ENCODE measurements at regions not wholly inside any gene's neighbourhood (a gene's known extent, or its start where the extent isn't known, plus 50 kb on each side); places are given as distances from the start of the nearest gene placed in this dataset.

DNA sequence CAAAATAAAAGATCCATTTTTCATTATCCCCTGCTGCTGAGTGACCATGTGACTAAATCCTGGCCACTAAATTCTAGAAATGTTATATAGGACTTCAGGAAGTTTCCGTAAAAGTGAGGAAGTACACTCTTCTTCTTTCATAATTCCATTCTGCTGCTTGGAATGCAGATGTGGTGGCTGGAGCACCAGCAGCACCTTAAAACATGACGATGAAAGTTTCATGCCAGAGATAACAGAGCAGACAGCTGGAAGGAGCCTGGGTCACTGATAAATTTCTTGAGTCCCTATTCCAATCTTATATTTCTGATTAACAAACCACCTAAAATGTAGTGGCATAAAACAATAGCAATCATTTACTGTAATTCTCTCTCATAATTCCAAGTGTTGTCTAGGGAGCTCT, 238.7 kb downstream of the TBL1XR1 start:
- TF ChIP-seq, protein P1, sequence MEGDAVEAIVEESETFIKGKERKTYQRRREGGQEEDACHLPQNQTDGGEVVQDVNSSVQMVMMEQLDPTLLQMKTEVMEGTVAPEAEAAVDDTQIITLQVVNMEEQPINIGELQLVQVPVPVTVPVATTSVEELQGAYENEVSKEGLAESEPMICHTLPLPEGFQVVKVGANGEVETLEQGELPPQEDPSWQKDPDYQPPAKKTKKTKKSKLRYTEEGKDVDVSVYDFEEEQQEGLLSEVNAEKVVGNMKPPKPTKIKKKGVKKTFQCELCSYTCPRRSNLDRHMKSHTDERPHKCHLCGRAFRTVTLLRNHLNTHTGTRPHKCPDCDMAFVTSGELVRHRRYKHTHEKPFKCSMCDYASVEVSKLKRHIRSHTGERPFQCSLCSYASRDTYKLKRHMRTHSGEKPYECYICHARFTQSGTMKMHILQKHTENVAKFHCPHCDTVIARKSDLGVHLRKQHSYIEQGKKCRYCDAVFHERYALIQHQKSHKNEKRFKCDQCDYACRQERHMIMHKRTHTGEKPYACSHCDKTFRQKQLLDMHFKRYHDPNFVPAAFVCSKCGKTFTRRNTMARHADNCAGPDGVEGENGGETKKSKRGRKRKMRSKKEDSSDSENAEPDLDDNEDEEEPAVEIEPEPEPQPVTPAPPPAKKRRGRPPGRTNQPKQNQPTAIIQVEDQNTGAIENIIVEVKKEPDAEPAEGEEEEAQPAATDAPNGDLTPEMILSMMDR (IDR thresholded peaks at IDR 0.05; ENCODE audit: insufficient read depth, low read length, missing control alignments) = no peak
- no peak for DNase-seq (ENCODE audit: low read depth, low spot score)
- CTCF ChIA-PET = no interaction called here
- POLR2A ChIA-PET = no interaction called here
- no peak overlapping the region for H3K4me3 ChIP-seq (ENCODE audit: low read depth, low read length)

DNA sequence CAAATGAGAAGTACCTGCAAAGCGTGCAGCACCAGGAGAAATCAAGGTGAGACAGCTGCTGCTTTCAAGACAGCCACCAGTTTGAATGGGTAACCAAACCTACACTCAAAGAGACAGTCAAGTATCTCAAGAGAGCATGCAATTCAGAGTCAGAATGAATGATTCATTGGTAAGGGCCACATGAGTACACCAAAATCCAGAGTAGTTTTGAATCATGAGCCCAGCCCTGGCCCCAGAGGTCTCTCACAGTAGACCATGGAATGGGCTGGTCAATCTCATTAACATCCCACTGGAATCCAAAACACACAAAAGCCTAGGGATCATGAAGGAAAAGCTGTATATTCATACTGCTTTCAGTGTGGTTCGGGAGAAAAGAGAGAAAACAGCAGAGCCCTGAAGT, 242.8 kb downstream of the TBL1XR1 start:
- DNase-seq (ENCODE audit: low read depth, low spot score) = no peak
- ChIA-PET CTCF (no interaction called here), POLR2A (no interaction called here)
- H3K4me3 ChIP-seq (ENCODE audit: low read depth, low read length) = no peak overlapping the region
- TF ChIP-seq, protein P1 (IDR thresholded peaks at IDR 0.05; ENCODE audit: insufficient read depth, low read length, missing control alignments) = no peak

DNA sequence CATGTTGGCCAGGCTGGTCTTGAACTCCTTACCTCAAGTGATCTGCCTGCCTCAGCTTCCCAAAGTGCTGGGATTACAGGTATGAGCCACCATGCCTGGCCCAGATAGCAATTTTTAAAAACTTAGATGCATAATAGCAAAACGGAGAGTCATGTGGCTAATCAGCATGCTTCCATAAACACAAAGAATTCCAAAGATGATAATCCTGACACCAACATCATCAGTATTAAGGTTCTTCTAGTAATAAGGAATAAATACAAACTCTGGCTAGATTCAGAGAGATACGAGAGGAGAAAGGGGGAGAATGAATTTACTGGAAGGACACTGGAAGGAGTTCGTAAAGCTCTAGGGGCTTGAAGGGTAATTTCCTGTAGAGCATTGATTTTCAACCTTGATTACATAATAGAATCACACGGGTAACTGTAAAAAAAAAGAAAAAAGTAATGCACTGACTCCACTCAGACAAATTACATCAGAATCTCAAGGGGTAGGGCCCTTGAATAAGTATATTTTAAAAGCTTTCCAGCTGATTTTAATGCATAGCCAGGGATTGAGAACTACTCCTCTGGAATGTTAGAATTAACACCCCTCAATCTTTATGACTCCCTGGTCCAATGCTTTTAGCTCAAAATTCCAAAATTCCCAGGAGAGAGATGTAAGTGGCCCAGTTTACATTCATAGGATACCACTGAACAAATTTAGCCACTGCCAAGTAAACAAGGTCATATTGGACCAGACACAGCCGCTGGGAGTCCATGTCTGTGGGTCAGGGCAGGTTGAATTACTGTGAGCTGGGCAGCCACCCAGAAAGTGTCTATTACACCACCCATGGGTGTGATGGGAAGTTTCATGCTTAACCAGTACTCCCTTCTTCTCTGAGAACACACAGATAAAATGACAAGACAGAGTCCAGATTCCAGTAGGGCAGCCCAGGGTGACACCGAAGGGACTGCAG, 243.9 kb downstream of the TBL1XR1 start:
- ChIA-PET POLR2A (interaction anchor here (0.5 to 1.0 kb wide), 3 partner anchors 14 to 239 kb away, joined by 3 read pairs; no protein-coding TSS in a partner anchor), CTCF (interaction anchor here (2.4 kb wide), 1 partner anchor 15 kb away, joined by 11 read pairs; no protein-coding TSS in a partner anchor)
- TF ChIP-seq, protein P1 (IDR thresholded peaks at IDR 0.05; ENCODE audit: insufficient read depth, low read length, missing control alignments) = no peak
- peak; percentile 95 for DNase-seq (ENCODE audit: low read depth, low spot score)
- no peak overlapping the region for H3K4me3 ChIP-seq (ENCODE audit: low read depth, low read length)

DNA sequence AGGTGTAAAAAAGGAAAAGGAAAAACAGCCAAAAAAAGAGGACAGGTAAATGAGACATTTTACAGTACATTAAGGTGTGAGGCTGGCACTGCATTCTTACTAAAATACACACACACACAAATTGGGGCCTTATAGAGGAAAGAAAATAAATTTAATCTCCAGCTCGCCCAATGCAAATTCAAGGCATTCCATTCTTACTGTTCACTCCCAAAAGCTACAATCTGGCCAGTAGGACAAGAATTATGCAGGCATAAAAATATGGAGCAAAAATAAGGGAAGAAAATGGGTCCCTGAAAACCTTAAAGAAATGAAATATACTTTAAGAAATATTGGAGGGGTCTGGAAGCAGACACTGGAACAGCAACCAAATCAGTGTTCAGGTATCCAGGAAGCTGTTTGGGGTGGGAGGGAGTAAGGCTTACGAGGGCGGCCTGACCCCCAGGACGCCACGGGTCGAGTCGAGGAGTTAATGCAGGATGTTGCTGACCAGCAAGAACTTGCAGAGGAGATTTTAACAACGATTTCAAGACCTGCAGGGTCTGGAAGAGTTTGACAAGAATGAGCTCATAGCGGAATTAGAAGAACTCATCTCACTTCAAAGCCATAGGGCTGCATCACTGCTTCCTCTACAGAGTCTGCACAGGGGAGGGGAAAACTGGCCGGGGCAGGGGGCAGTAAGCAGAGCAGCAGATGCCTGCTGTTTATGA, 245.5 kb downstream of the TBL1XR1 start:
- CTCF ChIA-PET = interaction anchor here (0.7 to 2.4 kb wide), 4 partner anchors 10 to 79 kb away, joined by 3 to 11 read pairs (median 4); no protein-coding TSS in a partner anchor
- TF ChIP-seq, protein P1 (IDR thresholded peaks at IDR 0.05; ENCODE audit: insufficient read depth, low read length, missing control alignments) = no peak
- POLR2A ChIA-PET = interaction anchor here (0.6 kb wide), 1 partner anchor 195 kb away, joined by 3 read pairs; no protein-coding TSS in a partner anchor

DNA sequence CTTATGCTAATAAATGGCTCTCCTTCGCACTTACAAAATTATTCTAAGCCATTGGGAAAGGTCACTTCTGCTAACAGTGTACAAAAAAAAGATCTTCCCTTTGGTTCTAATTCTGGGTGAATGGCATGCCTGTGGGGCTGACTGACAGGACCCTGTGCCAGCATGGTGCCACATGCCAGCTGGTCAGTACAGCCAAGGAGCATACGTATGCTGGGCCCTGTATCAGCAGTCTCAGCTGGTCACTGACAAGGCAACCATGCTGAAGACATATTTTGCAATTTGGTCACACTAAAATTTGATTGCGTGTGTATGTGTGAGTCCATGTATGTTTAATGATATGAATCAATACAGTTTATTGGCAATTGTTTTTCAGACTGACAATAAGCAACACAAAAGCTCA, 246.1 kb downstream of the TBL1XR1 start:
- no peak for DNase-seq (ENCODE audit: low read depth, low spot score)
- TF ChIP-seq, protein P1 (IDR thresholded peaks at IDR 0.05; ENCODE audit: insufficient read depth, low read length, missing control alignments) = no peak
- POLR2A ChIA-PET = no interaction called here
- H3K4me3 ChIP-seq (ENCODE audit: low read depth, low read length) = no peak overlapping the region
- CTCF ChIA-PET = interaction anchor here (1.3 to 2.4 kb wide), 2 partner anchors 12 to 78 kb away, joined by 4 to 11 read pairs; no protein-coding TSS in a partner anchor

More for the DNA sequence above, 245.5 kb downstream of the TBL1XR1 start:
- no peak overlapping the region for H3K4me3 ChIP-seq (ENCODE audit: low read depth, low read length)
- no peak for DNase-seq (ENCODE audit: low read depth, low spot score)

DNA sequence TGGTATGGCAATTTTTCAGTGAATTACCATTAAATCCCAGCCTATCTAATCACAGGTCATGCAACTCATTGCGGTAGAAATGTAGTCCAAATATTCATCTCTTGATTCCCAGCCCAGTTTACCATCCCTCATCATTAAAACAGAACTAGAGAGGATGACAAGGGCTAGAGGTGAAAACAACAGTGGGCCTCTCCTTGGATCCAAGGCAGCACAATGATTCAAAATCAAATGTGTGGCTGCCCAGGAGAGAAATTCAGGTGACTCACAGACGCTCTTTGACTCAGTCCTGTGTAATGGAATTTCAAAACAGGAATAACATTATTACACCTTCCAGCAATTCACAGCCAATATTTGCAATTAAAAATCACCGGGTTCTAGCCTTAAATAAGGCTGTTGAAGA, 246.5 kb downstream of the TBL1XR1 start:
- ChIA-PET CTCF (interaction anchor here (2.4 kb wide), 1 partner anchor 12 kb away, joined by 11 read pairs; no protein-coding TSS in a partner anchor), POLR2A (no interaction called here)
- H3K4me3 ChIP-seq (ENCODE audit: low read depth, low read length) = no peak overlapping the region
- TF ChIP-seq, protein P1 (IDR thresholded peaks at IDR 0.05; ENCODE audit: insufficient read depth, low read length, missing control alignments) = no peak
- DNase-seq (ENCODE audit: low read depth, low spot score) = no peak

Measured in AG04449 (cell line).